HG02884 (cell line): ENCODE measurements at regions not wholly inside any gene's neighbourhood (a gene's known extent, or its start where the extent isn't known, plus 50 kb on each side); places are given as distances from the start of the nearest gene placed in this dataset.
"Not testable (repeated sequence)": the region's sequence is repeated elsewhere in the genome, so short reads cannot be mapped to it uniquely, and the experiment has no call there.

Source experiments
- ATAC-seq: cut with Tn5 transposase; IDR thresholded peaks from one replicate; pipeline ENCODE4 v1.9.1; 2021; ENCODE audit warnings: mild to moderate bottlenecking, moderate library complexity; ENCODE audit not compliant: unreplicated experiment

- no peak for ATAC-seq
These were observed 50.7 kb upstream of the KLF7 start for GRCh38 chr2:207216457-207216856.

GRCh38 chr2:207217442-207217841 lies 51.7 kb upstream of the KLF7 start:
- no peak for ATAC-seq

DNA sequence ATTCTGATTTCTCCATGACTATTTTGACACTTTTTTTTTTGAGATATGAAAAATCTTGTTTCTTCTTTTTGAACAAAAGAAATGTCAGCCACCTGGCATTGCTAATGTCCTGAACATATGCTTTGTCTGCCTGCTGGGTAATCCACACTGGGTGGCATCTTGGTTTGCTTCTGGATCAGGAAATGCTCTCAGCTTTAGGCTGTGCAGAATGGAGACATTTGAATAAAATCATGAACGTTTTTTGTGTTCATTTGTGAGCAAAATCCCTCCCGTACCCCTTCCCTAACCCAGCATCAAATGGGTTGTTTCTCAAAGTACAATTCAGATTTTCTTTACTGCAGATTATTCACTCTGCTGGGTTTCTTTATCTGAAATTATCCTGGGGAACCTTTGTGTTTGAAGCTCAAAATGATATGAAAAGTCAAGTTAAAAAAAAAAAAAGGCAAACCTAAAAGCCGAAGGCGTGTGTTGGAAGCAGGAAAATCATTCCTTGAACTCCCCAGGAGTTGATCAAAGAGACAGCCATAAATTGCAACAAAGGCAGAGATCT lies 53.4 kb upstream of the KLF7 start:
- ATAC-seq = no peak

GRCh38 chr2:207219676-207220501 lies 54.1 kb upstream of the KLF7 start:
- ATAC-seq = no peak

DNA sequence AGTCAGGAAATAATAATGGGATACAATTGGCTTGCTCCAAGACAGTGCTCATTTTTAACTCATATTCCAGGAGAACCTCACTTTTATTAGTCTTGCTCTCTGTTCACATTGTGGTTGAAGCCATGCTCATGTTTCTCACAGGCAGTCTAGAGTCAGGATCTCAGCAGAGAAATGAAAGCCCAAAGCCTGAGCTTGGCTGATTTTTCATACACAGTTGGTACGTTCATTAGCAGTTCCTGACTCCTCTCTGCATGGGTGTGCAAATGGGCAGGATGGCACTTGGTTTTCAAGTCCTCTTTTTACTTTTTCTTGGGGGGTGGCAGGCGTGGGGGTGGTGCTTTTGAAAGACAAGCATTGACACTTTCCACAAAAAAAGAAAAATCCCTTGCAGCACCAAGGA lies 56.0 kb upstream of the KLF7 start:
- no peak for ATAC-seq

DNA sequence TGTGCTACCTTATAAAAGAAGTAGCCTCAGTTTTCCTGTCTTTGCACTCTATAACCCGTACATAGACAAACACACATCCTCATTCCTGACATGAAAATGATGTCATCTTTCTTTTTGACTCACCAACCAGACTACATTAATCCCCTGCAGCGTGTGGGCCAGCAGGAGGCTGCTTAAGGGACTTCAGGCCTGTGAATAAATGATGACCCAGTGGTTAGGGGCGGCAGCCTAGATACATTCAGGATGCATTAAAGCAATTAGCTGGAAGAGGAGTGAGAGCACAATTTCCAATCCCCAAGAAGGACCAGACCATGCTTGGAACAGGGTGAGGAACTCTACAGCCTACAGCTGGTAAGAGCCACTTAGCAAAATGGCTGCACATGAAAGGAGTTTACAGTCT lies 57.3 kb upstream of the KLF7 start:
- peak; percentile 87 for ATAC-seq

DNA sequence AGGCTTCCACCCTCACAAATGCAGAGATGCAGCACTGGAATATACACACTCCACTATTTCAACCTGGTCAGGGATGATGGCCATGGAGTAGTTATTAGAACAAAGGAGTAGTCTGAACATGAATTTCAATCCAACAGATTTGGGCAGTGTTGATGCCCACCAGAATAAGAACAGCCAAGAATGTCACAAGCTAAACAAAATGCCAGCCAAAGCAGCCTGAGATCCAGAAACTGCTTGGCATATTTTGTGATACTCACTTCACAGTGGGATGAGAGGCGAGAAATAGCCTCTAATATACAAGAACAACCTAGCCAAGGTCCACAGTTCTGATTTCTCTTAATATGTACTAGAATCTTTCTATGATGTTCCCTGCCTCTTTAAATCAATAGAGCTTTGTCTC lies 58.6 kb upstream of the KLF7 start:
- ATAC-seq = no peak

DNA sequence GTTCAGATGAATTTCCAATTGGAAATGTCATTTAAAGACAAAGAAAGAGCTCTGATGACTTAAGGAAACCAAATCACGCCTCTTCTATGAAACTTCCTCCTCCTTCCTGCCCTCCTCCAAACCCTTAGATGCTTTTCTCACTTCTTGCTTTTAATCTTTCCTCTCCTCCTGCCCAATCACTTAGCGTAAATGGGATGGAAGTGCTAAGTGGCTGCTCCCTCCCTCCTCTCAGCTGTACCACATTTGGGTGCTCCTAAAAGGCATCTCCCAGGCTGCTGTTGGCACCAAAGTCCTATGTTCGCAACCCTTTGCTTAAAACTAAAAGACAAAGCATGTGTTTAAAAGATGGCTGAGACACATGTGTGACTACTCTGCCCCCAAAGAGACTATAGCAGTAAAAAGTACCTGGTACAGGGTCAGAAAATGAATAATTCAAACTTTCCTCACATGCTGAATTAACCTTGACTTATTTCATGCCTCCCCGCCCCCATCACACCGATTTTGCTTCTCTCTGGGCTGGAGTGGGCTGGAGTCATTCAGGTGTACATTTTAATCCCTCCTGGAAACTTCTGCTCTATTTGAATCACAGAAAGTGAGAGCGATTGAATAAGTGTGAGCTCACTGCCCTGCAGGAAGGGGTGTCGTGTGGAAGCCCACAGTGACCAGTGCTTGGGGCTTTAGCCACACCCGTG lies 59.2 kb upstream of the KLF7 start:
- no peak for ATAC-seq

GRCh38 chr2:207225773-207226172 lies 60.0 kb upstream of the KLF7 start:
- no peak for ATAC-seq

GRCh38 chr2:207226243-207226642 lies 60.5 kb upstream of the KLF7 start:
- ATAC-seq = no peak

DNA sequence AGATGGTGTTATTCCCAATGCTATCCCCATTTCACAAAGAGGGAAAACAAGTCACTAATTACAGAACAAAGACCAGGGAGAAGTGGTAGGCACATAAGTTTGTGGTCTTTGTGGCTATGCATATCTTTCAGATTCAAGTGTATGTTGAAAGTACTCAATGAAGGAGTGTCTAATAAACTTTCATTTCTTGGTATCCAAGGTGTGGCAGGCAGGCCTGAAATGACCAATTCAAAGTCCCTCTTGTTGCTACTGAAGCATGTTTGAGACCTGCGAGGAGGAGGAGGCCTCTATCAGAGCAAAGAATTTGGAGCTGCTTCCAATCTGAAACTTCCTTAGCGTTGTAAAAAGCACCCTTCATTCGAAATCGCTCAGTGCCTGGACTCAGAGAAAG lies 60.9 kb upstream of the KLF7 start:
- no peak for ATAC-seq

DNA sequence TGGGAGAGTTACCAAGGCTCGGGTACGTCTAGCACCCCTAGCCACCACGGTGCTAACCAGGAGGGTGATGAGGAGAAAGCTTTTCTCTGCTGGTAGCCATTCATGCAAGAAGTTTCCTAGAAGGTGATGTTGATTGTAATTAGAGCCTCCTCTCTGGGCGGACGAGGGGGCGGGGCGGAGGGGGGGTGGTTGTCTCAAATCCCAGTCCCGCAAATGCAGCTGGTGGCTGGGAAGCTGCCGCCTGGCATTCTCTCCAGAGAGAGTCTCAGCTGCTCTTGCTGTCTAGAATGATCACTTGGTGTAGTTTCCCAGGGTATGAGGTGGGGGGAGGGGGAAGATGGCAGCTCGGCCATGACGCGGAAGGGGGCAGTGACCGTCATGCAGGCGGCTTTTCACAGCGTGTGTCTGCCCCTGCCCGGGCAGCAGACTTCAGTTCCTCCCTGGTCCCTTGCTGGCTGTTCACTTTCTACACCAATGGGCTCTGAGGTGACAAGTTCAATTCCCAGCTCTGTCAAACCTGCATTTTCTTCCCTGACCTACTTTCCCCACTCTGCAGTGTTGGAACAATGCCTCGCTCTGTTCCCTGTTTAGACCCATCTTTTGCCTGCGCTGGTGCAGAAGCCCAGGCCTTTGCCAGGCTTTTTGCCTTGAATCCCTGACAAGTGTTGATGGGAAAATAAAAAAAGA lies 61.5 kb upstream of the KLF7 start:
- ATAC-seq = no peak

DNA sequence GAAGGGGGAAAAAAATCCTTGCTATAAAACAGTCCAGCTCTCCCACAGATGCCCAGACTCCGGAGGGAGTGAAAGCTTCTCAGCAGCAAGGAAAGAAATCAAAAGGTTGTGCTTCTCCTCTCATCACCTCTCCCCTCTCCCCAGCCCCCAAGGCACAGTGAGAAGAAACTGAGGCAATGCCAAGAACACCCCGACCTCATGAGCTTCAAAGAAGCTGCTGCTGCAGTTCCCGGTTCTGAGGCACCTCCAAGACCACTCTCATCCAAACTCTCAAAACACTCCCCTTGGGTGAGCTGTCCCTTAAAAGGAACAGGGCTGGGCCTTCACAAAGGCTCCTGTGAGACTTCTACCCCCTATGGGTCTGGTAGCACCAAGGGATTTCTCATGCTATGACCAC lies 62.0 kb upstream of the KLF7 start:
- no peak for ATAC-seq

DNA sequence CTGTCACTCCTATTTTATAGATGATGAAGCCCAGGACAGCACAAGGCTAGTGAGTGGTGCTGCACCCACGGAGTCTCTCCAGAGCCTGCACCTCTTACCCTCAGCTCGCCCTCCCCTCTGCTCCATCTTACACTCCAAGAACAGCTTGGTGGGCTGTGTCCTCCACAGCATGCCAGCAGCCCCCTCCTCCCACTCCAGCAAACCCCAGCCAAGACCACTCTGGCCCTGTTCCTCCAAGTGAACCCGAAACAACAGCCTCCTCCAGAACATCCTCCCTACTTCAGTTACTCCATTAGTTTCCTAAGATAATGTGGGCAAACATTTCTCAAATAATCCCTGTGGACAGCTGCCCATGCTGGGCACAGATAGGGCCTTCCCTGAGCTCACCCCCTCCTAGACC lies 62.7 kb upstream of the KLF7 start:
- ATAC-seq = no peak

- no peak for ATAC-seq
These were observed 63.4 kb upstream of the KLF7 start for GRCh38 chr2:207229161-207229560.

- ATAC-seq = no peak
These were observed 64.7 kb upstream of the KLF7 start for GRCh38 chr2:207230261-207231105.

DNA sequence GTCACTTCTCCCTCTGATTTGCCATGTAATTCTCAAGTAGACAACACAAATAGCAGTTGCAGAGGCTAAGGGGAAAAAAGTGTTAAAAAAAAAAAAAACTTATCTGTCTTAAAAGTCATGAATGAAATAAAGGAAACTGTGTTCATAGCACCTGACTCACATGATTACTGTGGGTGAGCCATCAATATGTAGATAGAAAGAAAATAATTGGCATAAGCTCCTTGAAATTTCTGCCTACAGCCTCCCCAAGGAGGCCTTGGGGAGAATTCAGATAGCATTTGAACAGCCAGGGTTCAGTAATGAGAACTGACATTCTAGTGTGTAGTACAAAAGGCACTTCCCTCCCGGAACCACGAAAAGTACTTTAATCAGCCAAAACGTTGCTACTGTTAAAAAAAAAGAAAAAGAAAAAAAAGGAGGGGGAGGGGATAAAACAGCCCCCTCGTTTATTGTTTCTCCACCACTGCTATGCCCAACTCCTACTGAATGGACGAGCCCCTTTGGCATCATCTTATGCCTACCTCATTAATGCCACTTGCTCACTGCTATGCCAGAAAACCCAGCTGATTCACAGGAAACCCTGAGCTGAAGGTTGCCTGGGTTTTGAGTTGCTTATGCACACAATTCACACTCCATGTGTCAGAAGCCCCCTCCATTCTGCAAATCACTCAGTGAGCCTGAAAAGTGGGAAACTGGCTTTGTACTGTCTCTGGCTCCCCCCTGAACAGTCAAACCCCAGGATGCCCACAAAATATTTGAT lies 65.5 kb upstream of the KLF7 start:
- ATAC-seq = no peak

GRCh38 chr2:207231967-207232366 lies 66.2 kb upstream of the KLF7 start:
- no peak for ATAC-seq

GRCh38 chr2:207233141-207233540 lies 67.4 kb upstream of the KLF7 start:
- not testable (repeated sequence) for ATAC-seq

DNA sequence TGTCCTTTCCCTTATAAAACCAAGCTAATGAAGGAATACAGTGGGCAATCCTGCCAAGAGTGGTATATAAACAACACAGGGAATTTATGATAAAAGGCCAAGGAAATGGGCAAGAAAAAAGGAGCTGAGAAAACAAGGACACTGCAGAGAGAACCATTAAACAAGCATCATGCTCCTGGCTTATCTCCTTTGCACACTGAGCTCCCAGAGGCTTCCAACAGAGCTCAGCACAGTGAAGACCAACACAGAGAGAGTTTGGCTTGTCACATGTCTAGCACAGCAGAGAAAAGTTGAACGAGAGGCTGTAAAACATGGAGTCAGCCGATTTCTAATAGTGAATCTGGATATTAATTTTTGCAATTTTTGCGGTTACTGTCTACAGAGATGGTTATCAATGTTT lies 68.0 kb upstream of the KLF7 start:
- no peak for ATAC-seq
